ENCODE measurements at regions not wholly inside any gene's neighbourhood (a gene's known extent, or its start where the extent isn't known, plus 50 kb on each side); places are given as distances from the start of the nearest gene placed in this dataset.
A peak's percentile ranks its signal among the peaks of the same experiment; 100 is the strongest.

- Histone ChIP-seq H3K27ac (replicated peaks) (no peak overlapping the region), H3K27me3 (ENCODE audit: insufficient read depth, poor library complexity, severe bottlenecking) (no peaks in the 10 kb centered on the region), H3K4me3 (replicated peaks; ENCODE audit: insufficient read depth, low read length) (no peak overlapping the region)
- no peak for TF ChIP-seq POLR2AphosphoS5 (IDR thresholded peaks at IDR 0.05; ENCODE audit: low read depth)
- TF ChIP-seq, protein P1, sequence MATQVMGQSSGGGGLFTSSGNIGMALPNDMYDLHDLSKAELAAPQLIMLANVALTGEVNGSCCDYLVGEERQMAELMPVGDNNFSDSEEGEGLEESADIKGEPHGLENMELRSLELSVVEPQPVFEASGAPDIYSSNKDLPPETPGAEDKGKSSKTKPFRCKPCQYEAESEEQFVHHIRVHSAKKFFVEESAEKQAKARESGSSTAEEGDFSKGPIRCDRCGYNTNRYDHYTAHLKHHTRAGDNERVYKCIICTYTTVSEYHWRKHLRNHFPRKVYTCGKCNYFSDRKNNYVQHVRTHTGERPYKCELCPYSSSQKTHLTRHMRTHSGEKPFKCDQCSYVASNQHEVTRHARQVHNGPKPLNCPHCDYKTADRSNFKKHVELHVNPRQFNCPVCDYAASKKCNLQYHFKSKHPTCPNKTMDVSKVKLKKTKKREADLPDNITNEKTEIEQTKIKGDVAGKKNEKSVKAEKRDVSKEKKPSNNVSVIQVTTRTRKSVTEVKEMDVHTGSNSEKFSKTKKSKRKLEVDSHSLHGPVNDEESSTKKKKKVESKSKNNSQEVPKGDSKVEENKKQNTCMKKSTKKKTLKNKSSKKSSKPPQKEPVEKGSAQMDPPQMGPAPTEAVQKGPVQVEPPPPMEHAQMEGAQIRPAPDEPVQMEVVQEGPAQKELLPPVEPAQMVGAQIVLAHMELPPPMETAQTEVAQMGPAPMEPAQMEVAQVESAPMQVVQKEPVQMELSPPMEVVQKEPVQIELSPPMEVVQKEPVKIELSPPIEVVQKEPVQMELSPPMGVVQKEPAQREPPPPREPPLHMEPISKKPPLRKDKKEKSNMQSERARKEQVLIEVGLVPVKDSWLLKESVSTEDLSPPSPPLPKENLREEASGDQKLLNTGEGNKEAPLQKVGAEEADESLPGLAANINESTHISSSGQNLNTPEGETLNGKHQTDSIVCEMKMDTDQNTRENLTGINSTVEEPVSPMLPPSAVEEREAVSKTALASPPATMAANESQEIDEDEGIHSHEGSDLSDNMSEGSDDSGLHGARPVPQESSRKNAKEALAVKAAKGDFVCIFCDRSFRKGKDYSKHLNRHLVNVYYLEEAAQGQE (IDR thresholded peaks at IDR 0.05; ENCODE audit: insufficient replicate concordance, low read depth): no peak
- TF ChIP-seq SPI1 (IDR thresholded peaks at IDR 0.05; ENCODE audit: borderline replicate concordance, low read depth): no peak
- TF ChIP-seq, protein P2, sequence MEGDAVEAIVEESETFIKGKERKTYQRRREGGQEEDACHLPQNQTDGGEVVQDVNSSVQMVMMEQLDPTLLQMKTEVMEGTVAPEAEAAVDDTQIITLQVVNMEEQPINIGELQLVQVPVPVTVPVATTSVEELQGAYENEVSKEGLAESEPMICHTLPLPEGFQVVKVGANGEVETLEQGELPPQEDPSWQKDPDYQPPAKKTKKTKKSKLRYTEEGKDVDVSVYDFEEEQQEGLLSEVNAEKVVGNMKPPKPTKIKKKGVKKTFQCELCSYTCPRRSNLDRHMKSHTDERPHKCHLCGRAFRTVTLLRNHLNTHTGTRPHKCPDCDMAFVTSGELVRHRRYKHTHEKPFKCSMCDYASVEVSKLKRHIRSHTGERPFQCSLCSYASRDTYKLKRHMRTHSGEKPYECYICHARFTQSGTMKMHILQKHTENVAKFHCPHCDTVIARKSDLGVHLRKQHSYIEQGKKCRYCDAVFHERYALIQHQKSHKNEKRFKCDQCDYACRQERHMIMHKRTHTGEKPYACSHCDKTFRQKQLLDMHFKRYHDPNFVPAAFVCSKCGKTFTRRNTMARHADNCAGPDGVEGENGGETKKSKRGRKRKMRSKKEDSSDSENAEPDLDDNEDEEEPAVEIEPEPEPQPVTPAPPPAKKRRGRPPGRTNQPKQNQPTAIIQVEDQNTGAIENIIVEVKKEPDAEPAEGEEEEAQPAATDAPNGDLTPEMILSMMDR (IDR thresholded peaks at IDR 0.05; ENCODE audit: insufficient read depth, low read length): no peak
- no peak for TF ChIP-seq GABPA (IDR thresholded peaks at IDR 0.05; ENCODE audit: low read depth)
- no peak for DNase-seq (ENCODE audit: low read depth in 1 of 2, low spot score in 1 of 2)
These were observed 198.2 kb downstream of the CENPF start for GRCh38 chr1:214801191-214801590.

DNA sequence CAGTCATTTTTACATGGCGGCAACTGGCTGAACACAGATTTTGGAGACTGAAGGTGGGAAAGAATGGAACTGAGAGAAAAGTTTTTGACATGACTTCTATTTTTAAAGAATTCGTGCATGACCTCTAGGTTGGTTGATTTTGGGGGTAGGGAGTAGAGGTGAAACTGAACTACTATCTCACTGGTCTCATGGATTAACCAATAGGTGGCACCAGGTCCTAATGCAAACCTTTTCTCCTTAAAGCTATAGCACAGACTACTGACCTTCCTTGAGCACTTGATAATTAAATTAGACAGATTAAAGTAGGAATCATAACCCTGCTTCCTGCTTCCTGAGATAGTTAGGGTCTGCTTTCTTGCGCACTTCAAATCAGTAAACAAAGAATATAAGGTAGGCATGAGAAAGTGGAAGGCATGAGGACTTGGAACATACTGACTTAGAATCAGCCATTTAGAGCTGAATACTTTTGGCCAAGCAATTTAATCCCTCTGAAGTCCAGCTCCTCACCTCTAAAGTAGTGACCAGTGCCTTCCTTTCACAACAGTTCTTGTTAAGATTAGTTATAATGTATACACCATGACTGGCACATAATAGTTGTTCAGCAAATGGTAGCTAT, 206.0 kb downstream of the CENPF start:
- no peak overlapping the region for H3K4me3 ChIP-seq (replicated peaks; ENCODE audit: insufficient read depth, low read length)
- peak in 1 of 2 experiments; percentile 7 for DNase-seq (ENCODE audit: low read depth in 1 of 2, low spot score in 1 of 2)
- H3K27me3 ChIP-seq (ENCODE audit: insufficient read depth, poor library complexity, severe bottlenecking): no peaks in the 10 kb centered on the region
- TF ChIP-seq POLR2AphosphoS5 (IDR thresholded peaks at IDR 0.05; ENCODE audit: low read depth) (no peak), SPI1 (IDR thresholded peaks at IDR 0.05; ENCODE audit: borderline replicate concordance, low read depth) (no peak), GABPA (IDR thresholded peaks at IDR 0.05; ENCODE audit: low read depth) (no peak)
- H3K27ac ChIP-seq (replicated peaks): no peak overlapping the region

DNA sequence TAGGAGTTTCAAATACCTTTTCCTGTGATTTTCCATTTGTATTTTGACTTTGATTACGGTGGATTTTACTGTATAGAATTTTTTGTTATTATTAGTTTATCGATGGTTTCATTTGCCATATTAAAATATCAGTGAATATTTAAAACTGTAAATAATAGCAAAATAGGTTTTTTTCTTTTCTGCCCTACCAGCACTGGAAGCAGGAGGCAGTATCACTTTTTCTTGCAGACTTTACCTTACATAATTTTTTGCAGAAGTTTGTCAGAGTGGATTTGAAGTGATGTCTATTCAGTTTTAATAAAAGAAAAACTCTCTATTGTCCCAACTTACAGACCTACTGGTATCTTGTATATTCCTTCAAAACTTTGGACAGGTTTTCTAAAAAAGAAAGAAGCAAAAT, 213.6 kb downstream of the CENPF start:
- no peak for DNase-seq (ENCODE audit: low read depth in 1 of 2, low spot score in 1 of 2)
- Histone ChIP-seq H3K4me3 (replicated peaks; ENCODE audit: insufficient read depth, low read length) (no peak overlapping the region), H3K27ac (replicated peaks) (no peak overlapping the region), H3K27me3 (ENCODE audit: insufficient read depth, poor library complexity, severe bottlenecking) (no peaks in the 10 kb centered on the region)
- no peak for TF ChIP-seq GABPA (IDR thresholded peaks at IDR 0.05; ENCODE audit: low read depth)

- Histone ChIP-seq H3K4me3 (replicated peaks; ENCODE audit: insufficient read depth, low read length) (no peak overlapping the region), H3K27ac (replicated peaks) (no peak overlapping the region), H3K27me3 (ENCODE audit: insufficient read depth, poor library complexity, severe bottlenecking) (no peaks in the 10 kb centered on the region)
- peak in 1 of 2 experiments; percentile 39 for DNase-seq (ENCODE audit: low read depth in 1 of 2, low spot score in 1 of 2)
- TF ChIP-seq, protein P1 (IDR thresholded peaks at IDR 0.05; ENCODE audit: insufficient replicate concordance, low read depth): no peak
- no peak for TF ChIP-seq POLR2AphosphoS5 (IDR thresholded peaks at IDR 0.05; ENCODE audit: low read depth)
These were observed 220.5 kb downstream of the CENPF start for GRCh38 chr1:214823311-214824117.

DNA sequence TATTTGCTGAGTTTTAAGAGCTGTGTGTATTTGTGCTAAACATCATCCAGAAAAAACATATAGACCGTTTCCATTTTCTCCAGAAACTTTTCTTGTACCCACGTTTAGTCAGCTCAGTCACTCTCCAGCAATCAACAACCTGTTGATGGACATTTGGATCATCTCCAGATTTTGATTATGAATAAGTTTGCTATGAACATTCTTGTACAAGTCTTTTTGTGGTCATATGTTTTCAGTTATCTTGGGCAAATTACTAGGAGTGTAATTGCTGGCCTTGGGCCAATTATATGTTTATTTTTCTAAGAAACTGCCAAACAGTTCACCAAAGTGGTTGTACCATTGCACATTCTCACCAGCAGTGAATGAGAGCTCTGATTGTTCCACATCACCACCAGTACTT, 221.8 kb downstream of the CENPF start:
- H3K27me3 ChIP-seq (ENCODE audit: insufficient read depth, poor library complexity, severe bottlenecking): no peaks in the 10 kb centered on the region
- no peak for DNase-seq (ENCODE audit: low read depth in 1 of 2, low spot score in 1 of 2)
- H3K4me3 ChIP-seq (replicated peaks; ENCODE audit: insufficient read depth, low read length): no peak overlapping the region
- TF ChIP-seq POLR2AphosphoS5 (IDR thresholded peaks at IDR 0.05; ENCODE audit: low read depth) (no peak), GABPA (IDR thresholded peaks at IDR 0.05; ENCODE audit: low read depth) (no peak), SPI1 (IDR thresholded peaks at IDR 0.05; ENCODE audit: borderline replicate concordance, low read depth) (no peak)
- TF ChIP-seq, protein P2 (IDR thresholded peaks at IDR 0.05; ENCODE audit: insufficient read depth, low read length): no peak
- TF ChIP-seq, protein P1 (IDR thresholded peaks at IDR 0.05; ENCODE audit: insufficient replicate concordance, low read depth): no peak
- H3K27ac ChIP-seq (replicated peaks): no peak overlapping the region

Measured in HL-60 (cell line).